K562 (cell line): ENCODE measurements at regions not wholly inside any gene's neighbourhood (a gene's known extent, or its start where the extent isn't known, plus 50 kb on each side); places are given as distances from the start of the nearest gene placed in this dataset.

Experiments used
- ATAC-seq: fragments of 200-7000 bp; cut with Tn5 transposase; 3 replicates; pipeline ENCODE4 v1.9.1; 2020; ENCODE audit warnings: moderate library complexity
- BruUV-seq: library from RNA; stranded (reverse); fragments of 400-500 nt; replicated peaks from 2 replicates; lab custom pipeline; 2021; lab: Mats Ljungman, UMichigan
- CTCF ChIA-PET: fragments of 300-600 bp; formaldehyde crosslinking; extraction: SDS; loops from one replicate; lab custom pipeline; 2021; ENCODE audit warnings: low intra/inter-chr PET ratio; lab: Yijun Ruan, JAX
- POLR2A ChIA-PET: fragments of 300-600, 350-650 bp; sonication (Branson Sonifier 250); formaldehyde crosslinking; extraction: SDS; loops from one replicate; lab custom pipeline; 2021; ENCODE audit warnings: antibody characterized with exemption, inconsistent platforms; lab: Yijun Ruan, JAX
- DNase-seq, 4 experiments: peaks; one replicate each; pipeline versions ENCODE4 v3.0.0 to v3.0.0-alpha.2; 2011 to 2018; ENCODE audit warnings: low spot score in 3 of 4, mixed read lengths in 3 of 4; ENCODE audit errors: extremely low read depth in 1 of 4
- FAIRE-seq: peaks from 2 replicates; lab custom pipeline; 2011; peaks lifted over from hg19 to GRCh38; lab: Jason Lieb, UNC
- H2AFZ ChIP-seq: 2 replicates; pipeline ENCODE4 v1.6.0; 2011; ENCODE audit warnings: low read depth, low read length, control low read depth, inconsistent platforms
- H3K27ac ChIP-seq: fragments of 200-600 bp; 3 replicates; pipeline ENCODE4 v1.8.0; 2011; ENCODE audit warnings: low read depth, mild to moderate bottlenecking, control low read depth, inconsistent platforms, low read length, moderate library complexity, mixed read lengths; ENCODE audit errors: extremely low read depth
- H3K27me3 ChIP-seq, 2 experiments: fragments of 300-600 bp in 1 of 2; 2 replicates in 1 of 2; 3 replicates in 1 of 2; pipeline versions ENCODE4 v1.6.0 to v1.8.0; 2011; ENCODE audit warnings: inconsistent platforms in 2 of 2, low read length in 2 of 2, mild to moderate bottlenecking in 1 of 2, mixed read lengths in 1 of 2, moderate library complexity in 1 of 2; ENCODE audit not compliant: control insufficient read depth in 2 of 2, insufficient read depth in 2 of 2
- H3K36me3 ChIP-seq: fragments of 300-600 bp; 3 replicates; pipeline ENCODE4 v1.8.0; 2011; ENCODE audit warnings: mild to moderate bottlenecking, low read length, inconsistent platforms; ENCODE audit not compliant: control insufficient read depth, insufficient read depth
- H3K4me1 ChIP-seq, 2 experiments: fragments of 200-600 bp in 1 of 2; replicated peaks in 1 of 2; 2 replicates in 1 of 2; 3 replicates in 1 of 2; pipeline versions ENCODE4 v1.5.1 to v1.8.0; 2011; ENCODE audit warnings: inconsistent platforms in 2 of 2, low read length in 2 of 2, mild to moderate bottlenecking in 1 of 2, mixed read lengths in 1 of 2, moderate library complexity in 1 of 2; ENCODE audit not compliant: control insufficient read depth in 2 of 2, insufficient read depth in 2 of 2
- H3K4me2 ChIP-seq: 2 replicates; pipeline ENCODE4 v1.6.1; 2011; ENCODE audit warnings: low read length, control low read depth, inconsistent platforms, mixed read lengths; ENCODE audit not compliant: insufficient read depth
- H3K4me3 ChIP-seq: fragments of 200-600 bp; sonication (generic), shearing (Covaris generic); 2 replicates; pipeline ENCODE4 v1.5.1; 2016; ENCODE audit warnings: control low read depth, inconsistent platforms
- H3K79me2 ChIP-seq: fragments of 200-600 bp; 3 replicates; pipeline ENCODE4 v1.8.0; 2011; ENCODE audit warnings: low read length, inconsistent platforms; ENCODE audit not compliant: control insufficient read depth, insufficient read depth
- H3K9ac ChIP-seq, 2 experiments: 2 replicates each; pipeline versions ENCODE4 v1.6.0 to v1.6.1; 2011; ENCODE audit warnings: low read depth in 2 of 2, low read length in 2 of 2, control low read depth in 1 of 2, inconsistent platforms in 1 of 2, mild to moderate bottlenecking in 1 of 2, mixed read lengths in 1 of 2; ENCODE audit not compliant: insufficient read depth in 1 of 2
- H3K9me1 ChIP-seq: one replicate; pipeline ENCODE4 v1.6.0; 2011; ENCODE audit warnings: inconsistent platforms, mild to moderate bottlenecking, low read length, moderate library complexity; ENCODE audit not compliant: control insufficient read depth, insufficient read depth
- H3K9me3 ChIP-seq: replicated peaks from 2 replicates; pipeline ENCODE4 v1.5.1; 2011; ENCODE audit warnings: low read depth, low read length, inconsistent platforms; ENCODE audit not compliant: control insufficient read depth, insufficient read depth
- H4K20me1 ChIP-seq: replicated peaks from 2 replicates; pipeline ENCODE4 v1.6.1; 2011; ENCODE audit warnings: low read length, inconsistent platforms, mixed read lengths; ENCODE audit not compliant: control insufficient read depth, insufficient read depth
- ATF1 ChIP-seq, 2 experiments: fragments of 450-650 bp in 1 of 2; IDR thresholded peaks; 2 replicates each; pipeline ENCODE4 v1.6.1; 2016; ENCODE audit warnings: missing compliant biosample characterization in 1 of 2, missing genetic modification characterization in 1 of 2
- GABPA ChIP-seq: fragments of 200-800 bp; sonication (Bioruptor generic); conservative IDR thresholded peaks from 2 replicates; pipeline ENCODE4 v1.6.1; 2016; ENCODE audit warnings: low read depth, missing genetic modification characterization, missing compliant biosample characterization
- KHSRP ChIP-seq: fragments of 450-650 bp; IDR thresholded peaks from 2 replicates; pipeline ENCODE4 v1.6.1; 2017
- ZNF140 ChIP-seq: fragments of 250-450 bp; sonication (Bioruptor Pico); IDR thresholded peaks from 2 replicates; pipeline ENCODE4 v1.8.0; 2021; ENCODE audit warnings: moderate library complexity, mild to moderate bottlenecking, inconsistent platforms
- ZNF212 ChIP-seq: fragments of 450-650 bp; formaldehyde crosslinking; IDR thresholded peaks from 2 replicates; pipeline ENCODE4 v1.4.0; 2020; ENCODE audit warnings: mild to moderate bottlenecking
- ZNF347 ChIP-seq: fragments of 450-650 bp; formaldehyde crosslinking; IDR thresholded peaks from 2 replicates; pipeline ENCODE4 v1.4.0; 2020; ENCODE audit warnings: low read depth, mild to moderate bottlenecking, moderate library complexity
- WGBS: fragments of 100-300 bp; shearing (Covaris generic); methylation state at CpG from one replicate; pipeline ENCODE4 v1.1.6; 2016; ENCODE audit warnings: low coverage, mixed read lengths; ENCODE audit not compliant: insufficient coverage; ENCODE audit errors: missing lambda C conversion rate; 5-methylcytosine and 5-hydroxymethylcytosine counted together
- in situ Hi-C: fragments of 300-500 bp; cut with MboI; formaldehyde crosslinking; loops from 4 replicates; pipeline ENCODE4 v1.15.0; 2018; ENCODE audit warnings: inconsistent platforms, mixed read lengths
- intact Hi-C: fragments of 100-400 bp; cut with micrococcal nuclease; formaldehyde crosslinking; loops from 2 replicates; pipeline ENCODE4 v1.14.2; 2022
- TF ChIP-seq, protein P1 (sequence below): fragments of 450-650 bp; formaldehyde crosslinking; conservative IDR thresholded peaks from 2 replicates; pipeline ENCODE4 v1.4.0; 2022; ENCODE audit warnings: mild to moderate bottlenecking, missing genetic modification characterization

DNA sequence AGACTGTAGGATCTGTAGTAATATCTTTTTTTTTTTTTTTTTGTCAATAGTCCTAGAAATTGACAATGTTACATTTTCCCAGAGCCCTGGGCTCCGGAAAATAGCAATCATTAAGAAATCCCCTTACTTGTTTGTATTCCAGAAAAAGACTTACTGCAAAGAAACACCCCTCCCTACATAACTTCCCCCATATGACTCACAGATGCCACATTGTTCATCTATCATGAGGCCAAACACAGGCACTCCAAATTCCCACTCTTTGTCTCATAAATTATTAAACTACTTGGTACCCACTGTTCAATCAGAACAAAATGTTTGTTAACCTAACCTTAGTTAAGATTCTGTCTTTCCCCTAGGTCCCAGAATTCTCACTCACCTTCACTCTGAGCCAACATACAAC is 53.5 kb downstream of the TEX51 start (continued):
- TF ChIP-seq ZNF212 (CRISPR knock-in tag) (no peak), GABPA (no peak)
- TF ChIP-seq, all 486 proteins: peak for 0

DNA sequence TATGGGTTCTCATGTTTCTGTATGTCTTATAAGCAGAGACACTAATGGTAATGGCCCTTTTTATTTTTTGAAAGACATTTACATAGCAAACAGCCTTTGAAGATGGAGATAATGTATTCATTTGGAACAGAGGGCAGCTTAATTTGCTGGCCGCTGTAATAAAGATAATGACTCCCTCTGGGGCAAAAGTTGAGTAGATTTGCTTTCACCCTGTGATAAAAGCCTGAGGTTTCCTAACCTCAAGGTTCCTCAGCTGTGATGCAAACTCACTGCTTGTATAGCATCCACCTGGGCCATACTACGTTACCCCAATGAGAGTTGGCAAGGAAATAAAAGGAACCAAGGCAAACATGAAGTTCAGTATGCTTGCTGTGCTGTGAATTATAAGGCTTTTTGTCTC is 54.8 kb downstream of the TEX51 start:
- in situ Hi-C loops: no loop called here
- Histone ChIP-seq H3K27ac (no peak overlapping the region), H3K27me3 (no peaks in the 10 kb centered on the region; a peak in 1 of 5 replicates), H3K79me2 (no peaks in the 10 kb centered on the region), H2AFZ (no peak overlapping the region), H3K36me3 (no peaks in the 10 kb centered on the region), H3K4me2 (no peak overlapping the region), H3K9ac (no peak overlapping the region), H3K4me3 (no peak overlapping the region), H3K9me3 (no peaks in the 10 kb centered on the region), H3K9me1 (no peaks in the 10 kb centered on the region), H4K20me1 (no peaks in the 10 kb centered on the region), H3K4me1 (no peaks in the 10 kb centered on the region)
- no peak for ATAC-seq
- ChIA-PET POLR2A (no interaction called here), CTCF (no interaction called here)
- no TSS peak for BruUV-seq
- no peak for TF ChIP-seq ZNF140
- no peak for TF ChIP-seq KHSRP
- TF ChIP-seq, protein P1, sequence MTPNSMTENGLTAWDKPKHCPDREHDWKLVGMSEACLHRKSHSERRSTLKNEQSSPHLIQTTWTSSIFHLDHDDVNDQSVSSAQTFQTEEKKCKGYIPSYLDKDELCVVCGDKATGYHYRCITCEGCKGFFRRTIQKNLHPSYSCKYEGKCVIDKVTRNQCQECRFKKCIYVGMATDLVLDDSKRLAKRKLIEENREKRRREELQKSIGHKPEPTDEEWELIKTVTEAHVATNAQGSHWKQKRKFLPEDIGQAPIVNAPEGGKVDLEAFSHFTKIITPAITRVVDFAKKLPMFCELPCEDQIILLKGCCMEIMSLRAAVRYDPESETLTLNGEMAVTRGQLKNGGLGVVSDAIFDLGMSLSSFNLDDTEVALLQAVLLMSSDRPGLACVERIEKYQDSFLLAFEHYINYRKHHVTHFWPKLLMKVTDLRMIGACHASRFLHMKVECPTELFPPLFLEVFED (CRISPR knock-in tag): no peak
- no peak for TF ChIP-seq ZNF347 (CRISPR knock-in tag)
- TF ChIP-seq ATF1 (CRISPR knock-in tag; IDR thresholded peaks at IDR 0.05): no peak
- no peak for TF ChIP-seq ATF1 (tag; IDR thresholded peaks at IDR 0.05)
- intact Hi-C loops: no loop called here
- DNase-seq: no peak
- WGBS: 0% methylated on average over 2 of the region's 2 CpGs
- no peak for FAIRE-seq
